Astrocyte of the cerebellum (primary cell): ENCODE measurements at regions not wholly inside any gene's neighbourhood (a gene's known extent, or its start where the extent isn't known, plus 50 kb on each side); places are given as distances from the start of the nearest gene placed in this dataset.

Experiments
- DNase-seq: peaks from one replicate; pipeline ENCODE4 v3.0.0-alpha.2; 2011; ENCODE audit warnings: low read depth
- H3K4me3 ChIP-seq: 2 replicates; pipeline ENCODE4 v1.5.1; 2011; ENCODE audit warnings: mild to moderate bottlenecking, low read depth, low read length, moderate library complexity
- in situ Hi-C: cut with HindIII; loops from 2 replicates; pipeline ENCODE4 v1.10.0; 2017; ENCODE audit warnings: low sequenced_read_pairs
- TF ChIP-seq, protein P1 (sequence below): IDR thresholded peaks from 2 replicates; pipeline ENCODE4 v1.5.1; 2012; ENCODE audit warnings: low read length, low read depth, moderate library complexity, mild to moderate bottlenecking; ENCODE audit errors: missing control alignments

DNA sequence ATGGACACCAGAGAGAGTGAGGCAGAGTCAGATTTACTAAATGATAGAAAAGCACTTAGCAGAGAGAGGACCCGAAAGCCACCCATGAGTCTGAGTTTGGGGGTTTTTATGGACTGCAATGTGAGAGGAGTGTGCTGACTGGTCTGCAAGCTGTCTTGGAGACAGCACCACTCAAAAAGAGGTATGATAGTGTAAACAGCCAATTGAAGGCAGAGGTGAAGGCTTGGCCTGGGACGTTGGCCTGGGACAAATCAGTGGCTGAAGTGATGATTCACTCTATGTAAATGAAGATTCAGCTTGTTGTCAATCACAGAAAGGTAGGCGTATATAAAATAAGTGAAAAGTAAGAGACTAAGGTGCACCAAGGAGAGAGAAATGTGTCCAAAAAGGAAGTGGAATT, 217.6 kb upstream of the ZFP42 start:
- in situ Hi-C loops, result no loop called here
- TF ChIP-seq, protein P1, sequence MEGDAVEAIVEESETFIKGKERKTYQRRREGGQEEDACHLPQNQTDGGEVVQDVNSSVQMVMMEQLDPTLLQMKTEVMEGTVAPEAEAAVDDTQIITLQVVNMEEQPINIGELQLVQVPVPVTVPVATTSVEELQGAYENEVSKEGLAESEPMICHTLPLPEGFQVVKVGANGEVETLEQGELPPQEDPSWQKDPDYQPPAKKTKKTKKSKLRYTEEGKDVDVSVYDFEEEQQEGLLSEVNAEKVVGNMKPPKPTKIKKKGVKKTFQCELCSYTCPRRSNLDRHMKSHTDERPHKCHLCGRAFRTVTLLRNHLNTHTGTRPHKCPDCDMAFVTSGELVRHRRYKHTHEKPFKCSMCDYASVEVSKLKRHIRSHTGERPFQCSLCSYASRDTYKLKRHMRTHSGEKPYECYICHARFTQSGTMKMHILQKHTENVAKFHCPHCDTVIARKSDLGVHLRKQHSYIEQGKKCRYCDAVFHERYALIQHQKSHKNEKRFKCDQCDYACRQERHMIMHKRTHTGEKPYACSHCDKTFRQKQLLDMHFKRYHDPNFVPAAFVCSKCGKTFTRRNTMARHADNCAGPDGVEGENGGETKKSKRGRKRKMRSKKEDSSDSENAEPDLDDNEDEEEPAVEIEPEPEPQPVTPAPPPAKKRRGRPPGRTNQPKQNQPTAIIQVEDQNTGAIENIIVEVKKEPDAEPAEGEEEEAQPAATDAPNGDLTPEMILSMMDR, result no peak
- no peak for DNase-seq
- H3K4me3 ChIP-seq, result no peak overlapping the region

DNA sequence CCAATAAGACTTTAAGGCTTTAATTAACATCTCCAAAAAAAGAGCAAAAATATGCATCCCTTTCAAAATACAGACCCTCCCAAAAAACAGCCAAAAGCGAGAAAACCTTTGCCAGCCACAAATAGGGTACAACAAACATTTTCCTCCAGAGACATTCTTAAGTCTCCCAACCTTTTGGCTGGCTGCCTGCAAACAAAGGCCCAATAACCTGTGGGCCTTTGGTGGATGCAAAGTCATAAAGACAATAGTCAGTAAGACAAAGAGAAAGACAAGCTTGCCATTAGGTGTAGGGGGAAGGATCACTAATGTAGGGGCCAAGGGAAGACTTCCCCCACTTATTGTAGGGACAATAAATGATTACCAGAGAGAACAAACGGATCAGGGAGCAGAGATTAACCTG, 215.5 kb upstream of the ZFP42 start:
- TF ChIP-seq, protein P1, result no peak
- H3K4me3 ChIP-seq, result no peak overlapping the region
- DNase-seq, result no peak
- in situ Hi-C loops, result loop anchor here (5.0 kb wide), 1 partner anchor 47 kb away; no protein-coding TSS in a partner anchor

DNA sequence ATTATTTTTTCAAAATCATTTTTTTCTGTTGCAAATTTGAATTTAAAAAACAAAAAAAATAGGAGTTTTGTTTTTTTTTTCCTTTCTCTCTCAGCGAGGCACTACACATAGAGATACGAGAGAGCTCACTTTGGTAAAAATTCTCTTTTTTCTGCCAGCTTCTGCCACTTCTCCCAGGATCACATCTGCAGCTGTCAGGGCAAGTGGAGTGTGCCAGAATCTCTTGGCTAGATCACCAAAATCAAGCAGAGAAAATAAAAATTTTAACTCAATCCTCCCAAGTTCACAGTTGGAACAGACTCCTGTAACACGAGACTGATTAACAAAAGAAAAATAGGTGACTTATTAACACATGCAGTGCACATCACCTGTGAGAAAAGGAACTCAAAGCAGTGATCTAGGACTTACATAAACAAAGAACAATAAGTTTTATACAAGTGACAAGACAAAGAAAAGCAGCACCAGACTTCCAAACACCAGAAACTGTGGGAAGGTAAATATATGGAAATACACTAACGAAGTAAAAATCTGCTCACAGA, 213.2 kb upstream of the ZFP42 start:
- in situ Hi-C loops, result loop anchor here (5.0 kb wide), 1 partner anchor 45 kb away; no protein-coding TSS in a partner anchor
- TF ChIP-seq, protein P1, result no peak
- H3K4me3 ChIP-seq, result no peak overlapping the region
- DNase-seq, result no peak

DNA sequence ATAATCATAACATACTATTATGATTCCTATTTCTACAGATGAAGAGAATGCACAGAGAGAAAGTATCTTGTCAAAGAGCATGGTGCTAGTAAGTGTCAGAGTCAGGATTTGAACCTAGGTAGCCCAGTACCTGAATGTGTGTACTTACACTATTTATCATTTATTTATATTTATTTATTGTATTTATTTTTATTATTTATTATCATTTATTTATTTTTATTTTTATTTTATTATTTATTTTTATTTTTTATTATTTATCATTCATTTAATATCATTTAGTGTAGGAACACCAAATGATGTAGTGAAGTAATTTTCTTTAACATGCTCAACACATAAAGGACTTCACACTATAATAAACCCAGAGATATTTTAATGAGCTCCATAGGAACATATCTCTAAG, 209.4 kb upstream of the ZFP42 start:
- TF ChIP-seq, protein P1, result no peak
- in situ Hi-C loops, result no loop called here
- DNase-seq, result no peak
- no peak overlapping the region for H3K4me3 ChIP-seq

DNA sequence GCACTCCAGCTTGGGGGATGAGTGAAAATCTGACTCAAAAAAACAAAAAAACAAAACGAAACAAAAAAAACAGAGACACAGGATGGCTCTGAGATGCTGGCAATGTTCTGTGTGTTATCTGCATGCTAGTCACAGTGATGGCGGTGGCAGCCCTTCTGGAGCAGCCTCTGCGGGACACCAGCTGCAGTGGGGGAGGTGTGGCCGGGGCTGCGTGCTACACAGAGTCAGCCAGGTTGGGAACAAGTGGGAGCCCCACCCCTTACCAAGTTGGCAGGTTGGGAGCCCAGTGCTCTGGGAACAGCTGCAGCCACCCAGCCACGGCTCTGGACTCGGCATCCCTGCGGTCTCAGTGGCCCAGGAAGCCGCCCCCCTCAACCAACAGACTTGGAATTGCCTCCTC, 206.5 kb upstream of the ZFP42 start:
- in situ Hi-C loops, result no loop called here
- DNase-seq, result no peak
- no peak overlapping the region for H3K4me3 ChIP-seq
- TF ChIP-seq, protein P1, result no peak

DNA sequence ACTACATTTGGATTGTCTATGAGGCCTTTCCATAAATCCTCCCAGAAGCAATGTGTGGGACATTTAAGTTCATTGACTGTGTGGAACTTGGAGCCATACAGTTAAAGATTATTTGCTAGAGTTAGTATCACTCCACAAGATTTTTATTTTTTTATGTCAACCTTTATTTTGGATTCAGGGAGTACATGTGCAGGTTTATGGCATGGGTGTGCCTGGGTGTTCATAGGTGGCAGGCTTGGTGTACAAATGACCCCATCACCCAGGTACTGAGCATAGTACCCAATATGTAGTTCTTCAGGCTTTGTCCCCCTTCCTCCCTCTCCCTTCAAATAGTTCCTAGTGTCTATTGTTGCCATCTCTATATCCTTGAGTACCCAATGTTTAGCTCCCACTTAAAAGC, 199.8 kb upstream of the ZFP42 start:
- DNase-seq, result no peak
- TF ChIP-seq, protein P1, result no peak
- in situ Hi-C loops, result no loop called here
- H3K4me3 ChIP-seq, result no peak overlapping the region
